Muscle of arm (tissue), 1 donor: ENCODE measurements at regions not wholly inside any gene's neighbourhood (a gene's known extent, or its start where the extent isn't known, plus 50 kb on each side); places are given as distances from the start of the nearest gene placed in this dataset.
"Not testable (repeated sequence)": the region's sequence is repeated elsewhere in the genome, so short reads cannot be mapped to it uniquely, and the experiment has no call there.

Experiments
- DNase-seq: peaks from one replicate; pipeline ENCODE4 v3.0.0-alpha.2; 2013

- DNase-seq, result peak; percentile 28
Measured at GRCh38 chr1:5150191-5150590, 495.8 kb downstream of the AJAP1 start.

- no peak for DNase-seq
Measured at GRCh38 chr1:5147806-5148205, 493.4 kb downstream of the AJAP1 start.

- no peak for DNase-seq
Measured at GRCh38 chr1:5142389-5142788, 488.0 kb downstream of the AJAP1 start.

GRCh38 chr1:5141750-5142149, 487.3 kb downstream of the AJAP1 start:
- DNase-seq, result no peak

GRCh38 chr1:5140962-5141361, 486.6 kb downstream of the AJAP1 start:
- no peak for DNase-seq

GRCh38 chr1:5140136-5140535, 485.7 kb downstream of the AJAP1 start:
- no peak for DNase-seq

- no peak for DNase-seq
Measured at GRCh38 chr1:5129746-5130355, 475.4 kb downstream of the AJAP1 start.

- DNase-seq, result no peak
Measured at GRCh38 chr1:5125208-5125607, 470.8 kb downstream of the AJAP1 start.

GRCh38 chr1:5120559-5120958, 466.1 kb downstream of the AJAP1 start:
- no peak for DNase-seq

GRCh38 chr1:5119366-5120234, 465.2 kb downstream of the AJAP1 start:
- DNase-seq, result no peak

- not testable (repeated sequence) for DNase-seq
Measured at GRCh38 chr1:5118771-5119170, 464.4 kb downstream of the AJAP1 start.

GRCh38 chr1:5118292-5118691, 463.9 kb downstream of the AJAP1 start:
- DNase-seq, result not testable (repeated sequence)

- DNase-seq, result no peak
Measured at GRCh38 chr1:5111581-5111980, 457.2 kb downstream of the AJAP1 start.

- DNase-seq, result no peak
Measured at GRCh38 chr1:5110508-5110907, 456.1 kb downstream of the AJAP1 start.

- DNase-seq, result no peak
Measured at GRCh38 chr1:5109633-5110032, 455.2 kb downstream of the AJAP1 start.

GRCh38 chr1:5108740-5109139, 454.3 kb downstream of the AJAP1 start:
- no peak for DNase-seq

- DNase-seq, result no peak
Measured at GRCh38 chr1:5105744-5106143, 451.3 kb downstream of the AJAP1 start.

GRCh38 chr1:5099558-5099957, 445.1 kb downstream of the AJAP1 start:
- no peak for DNase-seq

- DNase-seq, result no peak
Measured at GRCh38 chr1:5098981-5099385, 444.6 kb downstream of the AJAP1 start.

- no peak for DNase-seq
Measured at GRCh38 chr1:5093042-5093441, 438.6 kb downstream of the AJAP1 start.

GRCh38 chr1:5084676-5085075, 430.3 kb downstream of the AJAP1 start:
- DNase-seq, result no peak

GRCh38 chr1:5067246-5067645, 412.8 kb downstream of the AJAP1 start:
- DNase-seq, result no peak

GRCh38 chr1:5053744-5054143, 399.3 kb downstream of the AJAP1 start:
- DNase-seq, result no peak

- no peak for DNase-seq
Measured at GRCh38 chr1:5029136-5029535, 374.7 kb downstream of the AJAP1 start.
